GM18502 (cell line): ENCODE measurements at regions not wholly inside any gene's neighbourhood (a gene's known extent, or its start where the extent isn't known, plus 50 kb on each side); places are given as distances from the start of the nearest gene placed in this dataset.

Source experiments
- ATAC-seq: cut with Tn5 transposase; IDR thresholded peaks from one replicate; pipeline ENCODE4 v1.9.1; 2021; ENCODE audit warnings: mild to moderate bottlenecking; ENCODE audit not compliant: unreplicated experiment, poor library complexity

DNA sequence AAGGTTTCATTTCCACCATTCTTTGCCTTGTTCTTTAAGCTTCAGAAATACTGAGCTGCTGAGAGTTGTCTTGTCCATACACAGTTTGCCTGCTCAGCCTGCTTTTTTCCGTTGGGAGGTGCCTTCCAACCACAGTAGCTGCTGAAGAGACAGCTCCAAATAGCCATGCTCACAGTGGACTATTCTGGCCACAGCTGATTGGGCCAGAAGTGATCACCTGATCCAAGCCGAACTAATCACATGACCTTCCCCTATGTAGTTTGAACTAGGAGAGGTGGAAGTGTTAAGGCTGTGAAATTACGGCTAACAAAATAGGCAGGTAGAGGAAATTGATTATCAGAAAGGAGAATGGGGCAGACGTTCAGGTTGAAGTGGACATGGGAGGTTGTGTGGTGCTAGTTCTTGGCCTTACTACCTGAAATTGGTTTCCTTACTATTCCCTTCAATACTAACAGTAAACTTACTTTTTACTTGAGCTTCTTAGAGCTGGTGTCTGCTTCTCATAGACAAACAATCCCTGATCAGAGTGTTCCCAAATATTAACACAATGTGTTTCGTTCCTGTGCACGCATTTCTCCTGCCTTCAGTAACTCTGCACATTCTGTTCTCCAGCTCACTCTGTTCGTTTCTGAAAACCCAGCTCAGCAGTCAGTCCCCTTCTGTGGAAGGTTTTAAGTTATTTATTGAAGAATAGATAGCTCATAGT lies 136.1 kb downstream of the RWDD3 start:
- ATAC-seq = no peak

DNA sequence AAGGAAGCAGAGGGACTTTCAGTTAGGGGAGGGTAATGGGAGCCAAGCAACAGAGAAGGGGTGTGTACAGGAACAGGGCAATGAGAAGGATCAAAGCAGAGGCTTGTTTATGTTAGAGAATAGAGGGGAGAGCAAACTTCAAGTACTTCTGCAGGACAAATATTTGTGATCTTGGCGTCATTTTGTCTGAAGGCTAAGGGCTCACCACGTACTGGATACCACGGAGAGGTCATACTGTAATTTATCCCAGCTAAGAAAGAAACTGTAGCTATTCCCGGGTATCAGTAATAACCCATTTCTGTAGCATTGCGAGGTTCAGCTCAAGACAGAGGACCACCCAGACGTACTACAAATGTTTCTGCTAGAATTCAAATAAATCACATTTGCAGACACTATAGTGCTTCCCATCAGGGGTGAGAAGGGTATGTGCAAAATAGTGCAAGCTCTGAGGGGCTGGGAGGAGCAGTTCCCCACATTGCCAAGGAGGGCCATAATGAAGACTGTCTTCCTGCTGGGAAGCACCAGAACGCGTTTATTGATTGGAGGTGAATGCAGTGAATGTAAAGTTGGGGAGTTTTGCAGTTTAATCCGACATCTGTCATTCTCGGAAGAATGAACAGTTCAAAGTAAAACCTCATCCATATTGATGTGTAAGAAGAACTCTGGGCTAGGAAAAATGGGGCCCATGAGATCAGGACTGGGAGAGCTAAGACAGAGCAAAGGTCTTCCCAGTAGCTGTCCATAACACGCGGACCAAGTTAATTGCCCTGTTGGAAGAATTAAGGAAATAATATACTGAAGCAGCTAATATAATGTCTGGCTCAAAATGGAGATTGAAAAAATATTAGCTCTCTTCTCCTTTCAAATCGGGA lies 136.9 kb downstream of the RWDD3 start:
- ATAC-seq = no peak

DNA sequence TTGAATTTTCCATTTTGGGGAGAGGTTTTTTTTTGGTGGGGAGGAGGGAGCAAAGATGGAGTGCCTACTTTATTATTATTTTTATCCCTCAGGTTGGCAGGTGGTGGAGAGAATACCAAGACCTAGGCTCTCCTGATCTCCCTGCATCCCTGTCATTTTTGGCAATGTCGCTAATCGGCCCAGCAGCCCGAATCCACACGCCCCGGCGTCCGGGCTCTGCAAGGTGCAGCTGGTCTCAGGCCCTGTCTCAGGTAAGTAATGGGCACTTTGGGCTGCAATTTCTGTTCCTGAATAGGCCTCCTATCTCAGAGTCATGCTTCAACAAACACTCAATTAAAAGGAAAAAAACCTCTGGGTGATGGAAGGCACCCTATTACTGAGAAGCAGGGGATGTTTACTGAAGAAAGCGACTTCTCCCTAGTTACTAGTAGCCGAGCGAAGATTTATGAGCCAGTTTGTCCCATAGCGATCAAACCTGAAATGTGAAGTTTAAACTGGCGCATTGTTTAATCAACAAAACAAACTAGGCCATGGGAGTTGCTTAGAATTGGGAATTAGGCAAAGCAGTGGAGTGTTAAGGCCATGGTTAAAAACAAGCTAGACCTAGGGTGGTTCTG lies 137.8 kb downstream of the RWDD3 start:
- ATAC-seq = no peak

DNA sequence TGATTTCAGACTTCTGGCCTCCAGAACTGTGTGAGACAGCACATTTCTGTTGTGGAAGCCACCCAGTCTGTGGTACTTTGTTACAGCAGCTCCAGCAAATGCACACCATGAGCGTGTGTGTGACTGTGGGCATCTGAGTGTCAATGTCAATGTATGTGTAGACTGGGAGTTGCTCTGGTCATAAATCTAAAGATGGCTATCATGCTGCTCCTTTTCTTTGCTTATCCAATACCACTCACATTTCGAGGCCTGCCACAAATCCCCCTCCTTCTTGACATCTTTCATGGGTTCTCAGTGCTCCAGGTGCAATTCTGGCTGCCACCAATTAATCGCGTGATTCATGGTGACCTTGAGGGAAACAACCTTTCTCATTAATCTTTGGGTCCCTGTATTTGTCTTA lies 141.2 kb downstream of the RWDD3 start:
- ATAC-seq = no peak

DNA sequence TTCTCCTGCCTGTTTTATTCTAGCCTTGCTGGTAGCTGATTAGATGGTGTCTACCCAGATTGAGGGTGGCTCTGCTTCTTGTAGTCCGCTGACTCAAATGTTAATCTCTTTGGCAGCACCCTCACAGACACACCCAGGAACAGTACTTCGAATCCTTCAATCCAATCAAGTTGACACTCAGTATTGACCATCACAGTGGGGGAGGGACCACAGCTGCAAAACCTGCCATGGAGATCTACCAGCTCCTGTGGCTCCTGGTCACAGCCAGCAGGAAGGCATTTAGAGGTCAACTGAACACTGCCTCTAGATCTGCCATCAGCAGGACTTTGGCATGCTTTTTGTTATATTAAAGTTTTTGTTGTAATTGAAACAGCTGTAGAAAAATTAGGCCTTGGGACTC lies 146.9 kb downstream of the RWDD3 start:
- ATAC-seq = no peak

DNA sequence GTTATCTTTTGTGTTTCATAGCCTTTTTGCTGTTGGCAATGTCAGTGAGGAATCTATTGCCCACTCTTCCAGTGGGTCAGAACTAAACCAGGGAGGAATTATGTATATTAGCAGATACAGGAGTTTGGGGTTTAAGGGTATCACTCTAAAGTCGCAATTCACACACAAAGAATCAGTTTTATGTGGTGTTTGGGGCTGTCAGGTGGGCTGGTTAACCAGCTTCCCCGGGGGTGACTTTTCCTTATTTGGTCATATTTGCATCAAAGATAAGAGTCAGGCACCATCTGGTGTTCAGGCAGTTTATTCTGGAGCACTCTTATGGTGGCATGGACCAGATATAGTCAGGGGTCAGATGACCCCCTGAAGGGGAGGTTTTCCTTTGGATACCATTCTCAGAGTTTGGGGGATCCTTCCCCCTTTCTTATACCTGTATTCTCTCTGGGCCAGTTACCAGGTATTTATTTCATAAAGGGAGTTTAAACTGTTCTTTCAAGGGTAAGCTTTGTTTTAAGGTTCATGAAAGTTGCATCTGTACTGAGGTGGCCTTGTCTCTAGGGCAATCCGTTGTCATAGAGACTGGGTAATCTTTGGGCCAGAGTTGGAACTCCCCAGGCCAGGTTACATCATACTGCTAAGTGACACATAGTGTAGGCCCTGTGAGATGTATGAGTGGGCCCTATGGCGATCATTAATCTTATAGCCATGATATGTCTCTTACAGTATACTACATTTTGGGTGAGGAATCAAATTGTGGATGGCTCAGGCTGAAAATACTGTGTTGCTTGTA lies 148.2 kb downstream of the RWDD3 start:
- ATAC-seq = no peak

DNA sequence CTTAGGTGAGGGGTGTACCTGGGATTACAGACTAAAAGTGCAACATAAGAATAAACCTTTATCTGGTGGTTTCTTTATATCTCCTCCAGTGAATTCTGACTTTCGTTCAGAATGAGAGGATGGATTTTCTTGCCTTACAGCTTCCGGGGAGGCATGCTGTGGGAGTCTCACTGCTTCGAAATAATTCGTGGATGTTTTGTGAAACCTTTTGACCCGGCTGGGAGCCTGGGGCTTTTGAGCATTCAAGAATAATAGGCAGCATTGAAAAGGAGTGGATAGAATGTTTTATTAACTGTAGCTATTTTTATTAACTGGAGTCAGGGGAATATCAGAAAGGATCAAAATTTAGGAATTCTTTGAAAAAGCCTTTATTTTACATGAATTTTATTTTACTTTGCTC lies 149.1 kb downstream of the RWDD3 start:
- ATAC-seq = no peak

DNA sequence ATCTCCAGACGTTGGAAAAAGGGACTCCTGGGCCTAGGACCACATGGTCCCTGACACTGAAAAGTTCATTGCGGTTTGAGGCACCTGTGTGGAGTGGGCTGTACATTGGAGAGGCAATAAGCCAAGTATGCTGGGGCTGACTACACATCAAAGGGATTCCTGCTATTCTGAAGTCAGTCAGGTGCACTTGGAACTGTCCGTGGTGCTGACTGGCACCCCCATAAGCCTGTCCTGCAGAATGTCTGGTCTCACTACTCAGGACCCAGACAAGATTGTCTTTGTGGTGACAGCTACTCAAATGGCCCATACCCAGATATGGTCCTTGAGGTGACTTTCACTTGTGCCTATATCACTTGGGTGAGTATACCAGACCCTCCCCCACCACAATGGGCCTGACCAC lies 150.6 kb downstream of the RWDD3 start:
- no peak for ATAC-seq

DNA sequence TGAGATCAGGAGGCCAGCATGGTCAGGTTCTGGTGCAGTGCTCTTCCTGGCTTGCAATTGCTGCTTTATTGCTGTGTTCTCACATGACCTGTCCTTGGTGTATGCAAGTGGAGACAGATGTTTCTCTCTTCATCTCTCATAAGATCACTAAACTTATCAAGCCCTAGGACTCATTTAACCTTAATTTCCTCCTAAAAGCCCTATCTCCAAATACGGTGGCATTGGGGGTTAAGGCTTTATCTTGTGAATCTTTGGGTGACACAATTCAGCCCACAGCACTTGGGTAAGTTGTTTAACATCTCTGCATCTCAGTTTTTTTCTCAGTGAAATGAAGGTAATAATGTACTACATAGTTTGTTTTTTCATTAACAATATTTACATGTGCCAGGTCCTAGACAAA lies 152.4 kb downstream of the RWDD3 start:
- no peak for ATAC-seq

DNA sequence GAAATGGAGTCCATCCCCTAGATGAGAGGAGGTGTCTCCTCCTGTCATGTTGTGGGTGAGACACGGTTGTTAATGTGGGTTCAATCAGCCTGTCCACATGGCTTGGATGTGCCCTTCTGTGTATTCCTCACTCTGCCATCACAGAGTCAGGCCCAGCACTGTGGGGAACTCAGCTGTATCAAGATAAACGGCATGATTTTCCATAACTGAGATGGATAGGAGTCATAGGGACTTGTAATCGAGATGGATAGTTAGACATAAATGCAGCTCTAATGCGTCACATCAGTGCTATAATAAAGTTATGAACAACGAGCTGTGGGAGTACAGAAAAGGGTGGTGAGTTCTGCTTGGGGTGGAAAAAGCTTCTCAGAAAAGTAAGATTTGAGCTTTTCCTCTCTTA lies 152.9 kb downstream of the RWDD3 start:
- ATAC-seq = no peak

DNA sequence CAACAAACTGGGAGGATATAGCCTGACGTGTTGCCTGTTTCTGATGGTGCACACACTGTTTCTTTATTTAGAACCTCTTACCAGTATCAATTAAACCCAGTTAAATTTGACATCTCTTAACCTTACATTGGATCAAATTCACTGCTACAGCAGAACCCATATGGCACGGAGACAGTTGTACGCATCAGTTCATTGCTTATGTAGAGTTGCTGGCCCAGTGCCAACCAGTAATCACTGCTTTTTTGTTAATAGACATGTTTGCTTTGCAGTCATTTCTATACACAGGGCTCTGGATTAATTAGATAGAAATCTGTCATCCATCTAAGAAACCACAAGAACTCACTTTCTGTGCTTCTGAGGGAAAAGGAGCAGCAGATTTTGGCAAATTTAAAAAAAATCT lies 154.0 kb downstream of the RWDD3 start:
- no peak for ATAC-seq

DNA sequence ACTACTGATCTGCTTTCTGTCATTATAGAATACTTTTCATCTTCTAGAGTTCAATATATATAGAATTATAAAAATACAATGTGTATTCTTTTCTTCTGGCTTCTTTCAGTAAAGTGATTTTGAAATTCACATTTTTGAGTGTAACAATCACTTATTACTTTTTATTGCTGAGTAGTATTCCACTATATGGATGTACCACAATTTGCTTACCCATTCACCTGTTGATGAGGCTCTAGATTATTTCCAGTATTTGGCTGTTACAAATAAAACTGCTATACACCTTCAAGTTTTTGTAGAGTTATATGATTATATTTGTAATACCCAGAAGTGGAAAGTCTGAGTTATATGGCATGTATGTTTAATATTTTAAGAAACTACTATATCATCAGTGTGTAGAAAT lies 159.4 kb downstream of the RWDD3 start:
- no peak for ATAC-seq

DNA sequence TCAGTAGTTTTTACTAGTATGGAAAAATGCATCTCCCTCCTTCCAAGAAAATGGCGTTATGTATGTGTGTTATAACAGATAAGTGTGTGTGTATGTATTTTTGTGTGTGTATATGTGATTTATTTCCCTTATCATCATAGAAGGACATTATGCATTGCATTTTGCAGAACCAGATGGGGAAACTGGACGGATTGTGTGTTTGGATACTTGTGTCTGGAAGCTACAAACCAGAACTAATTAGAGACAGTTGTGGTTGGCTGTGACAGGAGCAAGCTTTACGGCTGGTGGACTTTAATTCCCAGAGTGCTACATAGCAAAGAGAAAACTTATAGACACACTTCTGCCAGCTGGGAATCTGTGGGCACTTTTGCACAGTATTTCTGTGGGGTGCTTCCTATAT lies 162.5 kb downstream of the RWDD3 start:
- no peak for ATAC-seq

DNA sequence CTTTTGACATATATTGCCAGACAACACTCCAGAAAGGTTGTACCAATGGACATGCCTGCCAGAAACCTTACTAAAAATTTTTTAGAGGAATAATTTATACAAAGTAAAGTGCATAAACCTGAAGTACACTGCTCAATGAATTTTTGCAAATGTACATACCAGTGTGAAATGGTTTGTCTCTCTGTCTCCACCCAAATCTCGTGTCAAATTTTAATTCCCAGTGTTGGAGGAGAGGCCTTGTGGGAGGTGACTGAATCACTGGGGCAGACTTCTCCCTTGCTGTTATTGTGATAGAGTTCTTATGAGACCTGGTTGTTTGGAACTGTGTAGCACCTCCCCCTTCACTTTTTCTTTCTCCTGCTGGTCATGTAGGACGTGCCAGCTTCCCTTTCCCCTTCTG lies 168.8 kb downstream of the RWDD3 start:
- ATAC-seq = no peak

DNA sequence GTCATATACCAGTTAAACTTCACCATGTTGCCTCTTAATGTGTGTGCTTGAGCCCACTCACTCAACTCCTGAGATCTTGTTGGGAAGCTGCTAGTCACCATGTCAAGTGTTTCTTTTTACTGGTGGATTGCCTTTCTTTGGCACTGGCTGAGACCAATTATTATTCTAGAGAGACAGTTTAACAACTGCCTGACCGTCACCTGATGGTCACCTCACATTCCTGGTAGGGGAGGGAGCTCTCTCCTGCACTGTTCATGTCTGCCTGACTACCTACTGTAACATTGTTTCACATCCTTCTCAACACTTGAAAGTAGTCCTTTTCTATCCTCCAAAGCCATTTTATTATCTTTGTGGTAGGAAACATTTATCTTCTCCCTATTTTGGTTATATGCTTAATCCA lies 172.3 kb downstream of the RWDD3 start:
- no peak for ATAC-seq

DNA sequence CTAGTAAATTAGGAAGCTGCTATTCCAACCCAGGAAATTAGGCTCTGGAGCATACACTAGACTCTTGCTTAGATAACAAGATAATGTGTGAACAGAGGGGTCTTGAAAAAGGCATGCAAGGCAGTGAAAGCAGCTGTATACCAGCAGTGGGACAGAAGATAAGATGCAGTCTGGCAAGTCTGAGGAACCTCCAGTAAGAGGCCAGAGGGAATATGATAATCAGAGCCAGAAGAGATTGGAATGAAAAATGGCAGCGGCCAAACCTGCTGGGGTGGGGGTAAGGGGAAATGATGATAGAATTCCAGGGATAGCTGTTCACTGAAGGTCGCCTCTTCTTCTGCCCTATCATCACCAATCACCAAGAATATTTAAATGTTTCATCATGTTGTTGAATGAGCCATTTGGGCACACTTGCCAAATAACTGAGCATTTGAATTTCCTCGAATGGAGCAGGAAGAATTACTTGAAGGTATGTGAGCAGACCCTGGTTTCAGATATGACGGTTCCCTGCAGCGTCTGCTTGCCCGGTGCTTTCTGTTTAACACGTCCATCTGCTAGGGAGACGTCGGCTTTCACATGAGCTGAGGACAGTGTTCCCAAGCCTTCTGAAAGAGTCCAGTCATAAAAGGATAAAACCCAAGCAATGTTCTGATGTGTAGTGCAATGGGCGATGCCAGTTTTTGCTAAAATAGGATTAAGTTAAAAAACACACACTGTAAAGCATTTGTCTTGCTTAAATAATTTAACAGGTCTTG lies 173.3 kb downstream of the RWDD3 start:
- no peak for ATAC-seq

DNA sequence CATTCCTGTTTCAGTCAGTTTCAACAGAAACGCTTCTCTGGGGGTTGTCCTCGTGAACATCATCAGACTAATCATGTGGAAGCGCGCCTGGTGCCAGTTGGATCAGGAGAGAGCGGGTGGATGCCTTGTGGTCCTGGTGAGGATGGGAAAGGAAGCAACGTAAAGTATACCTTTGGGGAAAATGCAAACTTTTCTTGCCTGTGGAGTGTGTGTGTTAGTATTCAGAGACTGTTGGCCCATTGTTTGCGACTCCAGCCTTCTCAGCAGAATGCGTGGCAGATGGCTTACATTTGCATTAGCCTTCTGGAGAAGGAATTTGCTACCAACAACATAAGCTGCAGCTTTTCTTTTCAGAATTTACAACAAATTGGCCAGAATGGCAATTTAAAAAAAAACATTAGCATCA lies 173.9 kb downstream of the RWDD3 start:
- ATAC-seq = no peak

DNA sequence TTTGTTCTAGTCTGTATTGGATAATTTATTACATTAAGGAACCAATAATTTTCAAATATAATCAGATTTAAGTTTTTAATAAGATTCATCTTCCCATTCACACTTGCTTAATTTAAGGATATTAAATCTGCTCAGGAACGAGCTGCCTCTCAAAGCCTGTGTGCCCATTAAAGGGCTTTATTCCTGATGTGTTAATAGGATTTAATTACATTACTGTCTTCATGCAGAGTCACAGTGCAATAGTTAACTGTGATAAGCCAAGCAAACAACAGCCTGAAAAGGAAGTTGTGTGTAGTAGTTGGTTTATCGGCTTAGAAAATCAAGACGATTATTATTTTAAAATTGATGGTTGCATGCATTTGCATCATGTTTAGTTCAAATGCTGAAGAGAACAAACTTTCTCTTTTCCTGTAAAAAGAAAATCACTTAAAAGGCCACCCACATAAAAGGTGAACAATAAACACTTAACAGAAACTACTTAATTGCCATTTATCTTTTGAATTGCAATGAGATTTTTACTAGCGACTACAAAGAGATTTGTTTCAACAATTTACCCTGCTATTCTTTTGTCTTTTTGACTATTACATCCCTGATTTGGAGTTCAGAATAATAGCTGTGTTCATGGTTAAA lies 174.6 kb downstream of the RWDD3 start:
- ATAC-seq = no peak

DNA sequence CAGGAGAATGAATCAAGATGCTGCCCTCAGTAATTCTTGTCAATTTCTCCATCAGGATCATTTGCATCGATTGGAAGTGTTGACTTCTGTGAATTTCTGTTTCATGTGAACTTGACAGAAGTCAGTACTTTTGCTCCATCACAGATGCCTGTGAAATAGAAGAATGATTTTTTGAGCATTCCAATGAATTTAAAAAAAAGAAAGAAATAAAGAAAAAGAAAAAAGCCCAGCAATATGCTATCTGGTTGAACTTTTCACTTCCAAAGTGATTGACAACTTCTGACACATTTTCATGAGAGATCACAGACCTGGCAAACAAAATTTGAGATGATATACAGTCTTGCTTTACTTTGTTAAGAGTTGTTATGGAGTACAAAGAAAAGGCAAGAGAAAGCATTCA lies 175.3 kb downstream of the RWDD3 start:
- no peak for ATAC-seq

DNA sequence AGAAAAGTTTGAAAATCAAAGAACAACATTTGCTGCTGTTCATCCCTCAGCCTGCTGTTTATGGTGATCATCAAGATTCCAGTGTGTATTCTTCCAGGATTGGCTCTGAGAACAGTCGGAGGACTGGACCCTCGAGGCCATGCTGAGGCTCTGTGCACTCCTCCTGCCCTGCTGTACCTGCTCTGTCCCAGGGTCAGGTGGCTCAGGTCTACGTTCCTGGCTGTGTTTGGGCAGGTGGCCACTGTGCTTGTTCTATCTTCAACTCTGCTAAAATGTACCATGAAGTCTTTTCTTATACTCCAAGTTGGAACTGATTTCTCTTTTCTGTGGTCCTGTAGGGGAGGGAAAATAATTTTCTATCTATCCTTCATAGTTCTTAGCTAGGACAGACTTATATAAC lies 175.9 kb downstream of the RWDD3 start:
- ATAC-seq = no peak
